B cell (primary cell): ENCODE measurements at regions not wholly inside any gene's neighbourhood (a gene's known extent, or its start where the extent isn't known, plus 50 kb on each side); places are given as distances from the start of the nearest gene placed in this dataset.

Source experiments
- ATAC-seq: fragments of 200-7000 bp; cut with Tn5 transposase; one replicate; pipeline ENCODE4 v1.10.0; 2021; ENCODE audit warnings: low read depth, mild to moderate bottlenecking, moderate number of reproducible peaks, moderate library complexity
- CTCF ChIA-PET: fragments of 350-600 bp; sonication (Branson Sonifier 250); formaldehyde crosslinking; loops from one replicate; lab custom pipeline; 2021; ENCODE audit warnings: antibody characterized with exemption, inconsistent platforms; lab: Charles Lee
- POLR2A ChIA-PET: fragments of 350-600 bp; sonication (Branson Sonifier 250); formaldehyde crosslinking; loops from one replicate; lab custom pipeline; 2021; ENCODE audit warnings: antibody characterized with exemption; lab: Charles Lee
- DNase-seq: peaks from one replicate; pipeline ENCODE4 v3.0.0; 2013
- H2AFZ ChIP-seq: 2 replicates; pipeline ENCODE4 v1.6.1; 2012; ENCODE audit warnings: mild to moderate bottlenecking, low read depth, low read length; ENCODE audit not compliant: insufficient read depth, poor library complexity, severe bottlenecking
- H3K27ac ChIP-seq, 2 donors: 1 replicate in 1 of 2; 2 replicates in 1 of 2; pipeline ENCODE4 v1.5.1; 2012 to 2013; ENCODE audit warnings: low read length in 2 of 2, mild to moderate bottlenecking in 2 of 2, moderate library complexity in 1 of 2
- H3K27me3 ChIP-seq, 4 experiments: fragments of 200-600 bp in 1 of 4; sonication (generic) in 1 of 4; replicated peaks in 1 of 4; 1 replicate in 2 of 4; 2 replicates in 2 of 4; pipeline versions ENCODE4 v1.6.1 to v1.7.0; 2013 to 2016; ENCODE audit warnings: low read length in 3 of 4, mild to moderate bottlenecking in 2 of 4, mixed read lengths in 1 of 4, moderate library complexity in 1 of 4; ENCODE audit not compliant: insufficient read depth in 4 of 4, control insufficient read depth in 3 of 4; ENCODE audit errors: control extremely low read depth in 1 of 4
- H3K36me3 ChIP-seq, 2 experiments: replicated peaks in 1 of 2; 1 replicate in 1 of 2; 2 replicates in 1 of 2; pipeline versions ENCODE4 v1.6.1 to v1.7.1; 2013; ENCODE audit warnings: low read length in 1 of 2; ENCODE audit not compliant: insufficient read depth in 2 of 2, control insufficient read depth in 1 of 2; ENCODE audit errors: control extremely low read depth in 1 of 2, extremely low read depth in 1 of 2
- H3K4me1 ChIP-seq, 2 donors: fragments of 200-600 bp in 1 of 2; sonication (generic) in 1 of 2; 1 replicate in 1 of 2; 2 replicates in 1 of 2; pipeline versions ENCODE4 v1.5.1 to v1.6.1; 2013 to 2017; ENCODE audit warnings: low read length in 2 of 2; ENCODE audit not compliant: control insufficient read depth in 2 of 2, insufficient read depth in 2 of 2
- H3K4me2 ChIP-seq: replicated peaks from 2 replicates; pipeline ENCODE3; 2012; ENCODE audit warnings: mild to moderate bottlenecking, low read depth, low read length; ENCODE audit not compliant: poor library complexity, severe bottlenecking
- H3K4me3 ChIP-seq, 5 experiments: fragments of 200-600 bp in 1 of 5; sonication (generic) in 1 of 5; 1 replicate in 3 of 5; 2 replicates in 2 of 5; pipeline versions ENCODE4 v1.5.1 to v1.7.0; 2011 to 2016; ENCODE audit warnings: low read length in 4 of 5, mild to moderate bottlenecking in 4 of 5, low read depth in 2 of 5, control low read depth in 1 of 5, moderate library complexity in 1 of 5; ENCODE audit not compliant: insufficient read depth in 1 of 5; ENCODE audit errors: control extremely low read depth in 1 of 5, extremely low read depth in 1 of 5
- H3K79me2 ChIP-seq: fragments of 200-600 bp; sonication (generic); one replicate; pipeline ENCODE4 v1.6.0; 2016; ENCODE audit warnings: low read length; ENCODE audit not compliant: control insufficient read depth, insufficient read depth
- H3K9ac ChIP-seq: fragments of 200-600 bp; sonication (generic); 2 replicates; pipeline ENCODE4 v1.6.1; 2017; ENCODE audit warnings: mild to moderate bottlenecking, low read length, moderate library complexity
- H3K9me3 ChIP-seq, 3 donors: one replicate each; pipeline versions ENCODE4 v1.6.1 to v1.7.1; 2013; ENCODE audit warnings: low read length in 2 of 3; ENCODE audit not compliant: control insufficient read depth in 2 of 3, insufficient read depth in 1 of 3; ENCODE audit errors: control extremely low read depth in 1 of 3
- H4K20me1 ChIP-seq: 2 replicates; pipeline ENCODE4 v1.6.0; 2012; ENCODE audit warnings: mild to moderate bottlenecking, low read length; ENCODE audit not compliant: insufficient read depth, control insufficient read depth, poor library complexity, severe bottlenecking
- H3K27ac Mint-ChIP-seq: one replicate; pipeline ENCODE4 v1.8.0; 2021; ENCODE audit warnings: mixed read lengths
- H3K27me3 Mint-ChIP-seq: one replicate; pipeline ENCODE4 v1.8.0; 2021; ENCODE audit warnings: mixed read lengths
- H3K4me1 Mint-ChIP-seq: one replicate; pipeline ENCODE4 v1.8.0; 2021; ENCODE audit warnings: mixed read lengths
- H3K4me3 Mint-ChIP-seq: one replicate; pipeline ENCODE4 v1.8.0; 2021; ENCODE audit warnings: mixed read lengths
- H3K9me3 Mint-ChIP-seq: one replicate; pipeline ENCODE4 v1.8.0; 2022; ENCODE audit warnings: mixed read lengths; ENCODE audit not compliant: insufficient read depth
- EZH2 ChIP-seq: IDR thresholded peaks from 2 replicates; pipeline ENCODE4 v1.6.1; 2012; ENCODE audit warnings: borderline replicate concordance, low read depth, mild to moderate bottlenecking, moderate library complexity, low read length; ENCODE audit not compliant: insufficient read depth, poor library complexity, severe bottlenecking
- WGBS: methylation state at CpG from one replicate; pipeline ENCODE4 v1.1.5; 2013; ENCODE audit warnings: missing lambda C conversion rate; ENCODE audit not compliant: insufficient coverage; 5-methylcytosine and 5-hydroxymethylcytosine counted together
- intact Hi-C: fragments of 100-400 bp; cut with micrococcal nuclease; formaldehyde crosslinking; loops from one replicate; pipeline ENCODE4 v1.10.0; 2022
- TF ChIP-seq, protein P1 (sequence below): fragments of 200-600 bp; IDR thresholded peaks from one replicate; pipeline ENCODE4 v1.8.0; 2022; ENCODE audit warnings: antibody characterized with exemption, mild to moderate bottlenecking

DNA sequence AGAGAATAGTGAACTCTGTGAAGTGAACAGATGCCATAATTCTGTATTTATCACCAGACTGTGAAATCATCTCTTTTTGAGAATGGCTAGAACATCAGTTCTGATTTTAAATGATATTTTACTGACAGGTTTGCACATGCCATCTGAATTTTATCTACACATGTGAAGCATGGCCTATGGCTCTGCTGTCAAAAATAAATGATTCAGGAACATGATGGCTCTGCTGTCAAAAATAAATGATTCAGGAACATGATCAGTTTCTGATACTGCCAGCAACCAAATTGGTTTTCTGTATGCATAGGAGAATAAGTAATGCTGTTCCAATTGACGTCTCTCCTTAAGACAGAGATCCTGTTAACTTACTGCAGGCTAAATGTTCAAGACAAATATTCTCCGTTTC is 70.6 kb upstream of the TLL1 start:
- H2AFZ ChIP-seq, result no peak overlapping the region
- H3K27ac Mint-ChIP-seq, result no peak overlapping the region
- H3K4me1 ChIP-seq, result no peaks in the 10 kb centered on the region
- H3K9me3 Mint-ChIP-seq, result peaks cover 2% of the 10 kb centered on the region
- no peaks in the 10 kb centered on the region for H3K36me3 ChIP-seq
- no peak overlapping the region for H3K4me2 ChIP-seq
- no peak for TF ChIP-seq EZH2
- TF ChIP-seq, protein P1, sequence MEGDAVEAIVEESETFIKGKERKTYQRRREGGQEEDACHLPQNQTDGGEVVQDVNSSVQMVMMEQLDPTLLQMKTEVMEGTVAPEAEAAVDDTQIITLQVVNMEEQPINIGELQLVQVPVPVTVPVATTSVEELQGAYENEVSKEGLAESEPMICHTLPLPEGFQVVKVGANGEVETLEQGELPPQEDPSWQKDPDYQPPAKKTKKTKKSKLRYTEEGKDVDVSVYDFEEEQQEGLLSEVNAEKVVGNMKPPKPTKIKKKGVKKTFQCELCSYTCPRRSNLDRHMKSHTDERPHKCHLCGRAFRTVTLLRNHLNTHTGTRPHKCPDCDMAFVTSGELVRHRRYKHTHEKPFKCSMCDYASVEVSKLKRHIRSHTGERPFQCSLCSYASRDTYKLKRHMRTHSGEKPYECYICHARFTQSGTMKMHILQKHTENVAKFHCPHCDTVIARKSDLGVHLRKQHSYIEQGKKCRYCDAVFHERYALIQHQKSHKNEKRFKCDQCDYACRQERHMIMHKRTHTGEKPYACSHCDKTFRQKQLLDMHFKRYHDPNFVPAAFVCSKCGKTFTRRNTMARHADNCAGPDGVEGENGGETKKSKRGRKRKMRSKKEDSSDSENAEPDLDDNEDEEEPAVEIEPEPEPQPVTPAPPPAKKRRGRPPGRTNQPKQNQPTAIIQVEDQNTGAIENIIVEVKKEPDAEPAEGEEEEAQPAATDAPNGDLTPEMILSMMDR, result no peak
- H3K27me3 Mint-ChIP-seq, result no peaks in the 10 kb centered on the region
- H4K20me1 ChIP-seq, result no peaks in the 10 kb centered on the region
- ChIA-PET POLR2A (no interaction called here), CTCF (no interaction called here)
- peaks cover 0 to 7% (median under 1%) of the 10 kb centered on the region in 3 donors for H3K9me3 ChIP-seq
- H3K79me2 ChIP-seq, result no peaks in the 10 kb centered on the region
- H3K4me3 Mint-ChIP-seq, result no peak overlapping the region
- no peak for ATAC-seq
- H3K4me3 ChIP-seq, result no peak overlapping the region
- no peaks in the 10 kb centered on the region for H3K27me3 ChIP-seq
- H3K9ac ChIP-seq, result no peak overlapping the region
- DNase-seq, result no peak
- no CpG with 5 or more reads among the region's 2 CpGs for WGBS
- intact Hi-C loops, result no loop called here
- H3K27ac ChIP-seq, result no peak overlapping the region
- H3K4me1 Mint-ChIP-seq, result no peaks in the 10 kb centered on the region

DNA sequence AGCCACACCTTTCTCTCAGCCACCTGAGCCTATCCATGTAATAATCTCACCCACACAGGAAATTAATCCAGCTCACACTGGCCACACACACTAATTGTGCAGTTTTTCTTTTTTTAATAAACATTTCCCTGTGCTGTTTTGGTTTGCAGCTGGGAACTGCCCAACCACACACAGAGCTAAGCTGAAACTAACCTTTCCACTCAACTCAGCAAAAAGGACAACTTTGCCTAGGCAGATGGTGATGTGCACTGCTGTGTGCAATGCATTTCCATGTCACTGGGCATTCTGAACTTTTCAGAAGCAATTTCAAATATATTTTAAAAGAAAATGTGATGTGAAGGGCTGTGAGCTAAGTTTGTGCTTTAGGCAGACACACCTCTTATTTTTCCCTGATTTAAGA is 70.0 kb upstream of the TLL1 start:
- Histone ChIP-seq H3K4me3 (no peak overlapping the region), H3K36me3 (no peaks in the 10 kb centered on the region), H3K79me2 (no peaks in the 10 kb centered on the region), H3K4me1 (no peaks in the 10 kb centered on the region), H2AFZ (no peak overlapping the region), H4K20me1 (no peaks in the 10 kb centered on the region), H3K27ac (no peak overlapping the region), H3K9me3 (peaks cover 0 to 7% (median 0%) of the 10 kb centered on the region in 3 donors), H3K27me3 (no peaks in the 10 kb centered on the region), H3K4me2 (no peak overlapping the region), H3K9ac (no peak overlapping the region)
- no peak for TF ChIP-seq EZH2
- TF ChIP-seq, protein P1, result no peak
- no peak for DNase-seq
- ChIA-PET POLR2A (no interaction called here), CTCF (no interaction called here)
- no peak overlapping the region for H3K4me3 Mint-ChIP-seq
- no peak for ATAC-seq
- intact Hi-C loops, result no loop called here
- no peaks in the 10 kb centered on the region for H3K9me3 Mint-ChIP-seq
- H3K4me1 Mint-ChIP-seq, result no peaks in the 10 kb centered on the region
- H3K27ac Mint-ChIP-seq, result no peak overlapping the region
- H3K27me3 Mint-ChIP-seq, result no peaks in the 10 kb centered on the region
